ENCODE measurements at regions not wholly inside any gene's neighbourhood (a gene's known extent, or its start where the extent isn't known, plus 50 kb on each side); places are given as distances from the start of the nearest gene placed in this dataset.
A peak's percentile ranks its signal among the peaks of the same experiment; 100 is the strongest.

- peaks cover 5% of the 10 kb centered on the region for H3K4me1 Mint-ChIP-seq
- H3K4me3 Mint-ChIP-seq = no peak overlapping the region
- ATAC-seq = no peak
Measured at GRCh38 chr5:171599957-171600612, 180.6 kb downstream of the FGF18 start.

GRCh38 chr5:171600741-171601265, 181.4 kb downstream of the FGF18 start:
- peak; percentile 42 for ATAC-seq
- no peaks in the 10 kb centered on the region for H3K36me3 Mint-ChIP-seq
- H3K4me1 Mint-ChIP-seq = peaks cover 5% of the 10 kb centered on the region
- H3K4me3 Mint-ChIP-seq = no peak overlapping the region
- H3K9me3 Mint-ChIP-seq = peaks cover 6% of the 10 kb centered on the region
- no peak overlapping the region for H3K27ac Mint-ChIP-seq
- peaks cover 43% of the 10 kb centered on the region for H3K27me3 Mint-ChIP-seq

More at GRCh38 chr5:171599957-171600612, 180.6 kb downstream of the FGF18 start:
- Mint-ChIP-seq H3K36me3 (no peaks in the 10 kb centered on the region), H3K27me3 (peaks cover 42% of the 10 kb centered on the region), H3K27ac (no peak overlapping the region), H3K9me3 (peaks cover 6% of the 10 kb centered on the region)

GRCh38 chr5:171601266-171601881, 181.9 kb downstream of the FGF18 start:
- ATAC-seq = peak; percentile 53
- peaks cover 5% of the 10 kb centered on the region for H3K4me1 Mint-ChIP-seq

GRCh38 chr5:171603591-171603990, 182.0 kb upstream of the SMIM23 start:
- Mint-ChIP-seq H3K27me3 (peaks cover 41% of the 10 kb centered on the region), H3K36me3 (no peaks in the 10 kb centered on the region), H3K27ac (no peak overlapping the region), H3K9me3 (peaks cover 14% of the 10 kb centered on the region), H3K4me1 (peaks cover 5% of the 10 kb centered on the region), H3K4me3 (no peak overlapping the region)
- no peak for ATAC-seq

More at GRCh38 chr5:171601266-171601881, 181.9 kb downstream of the FGF18 start:
- Mint-ChIP-seq H3K27me3 (peaks cover 48% of the 10 kb centered on the region), H3K4me3 (no peak overlapping the region), H3K36me3 (no peaks in the 10 kb centered on the region), H3K9me3 (peaks cover 7% of the 10 kb centered on the region), H3K27ac (no peak overlapping the region)

GRCh38 chr5:171604195-171604594, 181.4 kb upstream of the SMIM23 start:
- Mint-ChIP-seq H3K36me3 (no peaks in the 10 kb centered on the region), H3K27me3 (peaks cover 42% of the 10 kb centered on the region), H3K27ac (no peak overlapping the region), H3K4me1 (peaks cover 5% of the 10 kb centered on the region), H3K4me3 (no peak overlapping the region), H3K9me3 (peaks cover 11% of the 10 kb centered on the region)
- no peak for ATAC-seq

- no peak overlapping the region for H3K4me3 Mint-ChIP-seq
- peaks cover 55% of the 10 kb centered on the region for H3K27me3 Mint-ChIP-seq
- no peaks in the 10 kb centered on the region for H3K36me3 Mint-ChIP-seq
- peaks cover 14% of the 10 kb centered on the region for H3K9me3 Mint-ChIP-seq
- no peaks in the 10 kb centered on the region for H3K4me1 Mint-ChIP-seq
- no peak overlapping the region for H3K27ac Mint-ChIP-seq
- no peak for ATAC-seq
Measured at GRCh38 chr5:171606414-171607024, 179.1 kb upstream of the SMIM23 start.

GRCh38 chr5:171607863-171608262, 177.8 kb upstream of the SMIM23 start:
- Mint-ChIP-seq H3K27ac (no peak overlapping the region), H3K4me3 (no peak overlapping the region), H3K27me3 (peaks cover 60% of the 10 kb centered on the region), H3K4me1 (no peaks in the 10 kb centered on the region), H3K9me3 (peaks cover 14% of the 10 kb centered on the region), H3K36me3 (no peaks in the 10 kb centered on the region)
- ATAC-seq = no peak

- no peaks in the 10 kb centered on the region for H3K36me3 Mint-ChIP-seq
Measured at GRCh38 chr5:171609806-171610452, 175.7 kb upstream of the SMIM23 start.

GRCh38 chr5:171610686-171611085, 174.9 kb upstream of the SMIM23 start:
- no peaks in the 10 kb centered on the region for H3K36me3 Mint-ChIP-seq
- H3K27ac Mint-ChIP-seq = no peak overlapping the region
- no peak overlapping the region for H3K4me3 Mint-ChIP-seq
- peaks cover 14% of the 10 kb centered on the region for H3K9me3 Mint-ChIP-seq
- H3K27me3 Mint-ChIP-seq = peaks cover 48% of the 10 kb centered on the region
- ATAC-seq = no peak
- H3K4me1 Mint-ChIP-seq = no peaks in the 10 kb centered on the region

More at GRCh38 chr5:171609806-171610452, 175.7 kb upstream of the SMIM23 start:
- Mint-ChIP-seq H3K27me3 (peaks cover 50% of the 10 kb centered on the region), H3K4me3 (no peak overlapping the region), H3K27ac (no peak overlapping the region), H3K9me3 (peaks cover 14% of the 10 kb centered on the region), H3K4me1 (no peaks in the 10 kb centered on the region)
- no peak for ATAC-seq

GRCh38 chr5:171612749-171613148, 172.9 kb upstream of the SMIM23 start:
- H3K36me3 Mint-ChIP-seq = no peaks in the 10 kb centered on the region
- no peak for ATAC-seq
- H3K4me1 Mint-ChIP-seq = no peaks in the 10 kb centered on the region
- H3K4me3 Mint-ChIP-seq = no peak overlapping the region
- peaks cover 3% of the 10 kb centered on the region for H3K9me3 Mint-ChIP-seq
- peaks cover 29% of the 10 kb centered on the region for H3K27me3 Mint-ChIP-seq
- H3K27ac Mint-ChIP-seq = no peak overlapping the region

GRCh38 chr5:171614511-171614910, 171.1 kb upstream of the SMIM23 start:
- no peak overlapping the region for H3K27ac Mint-ChIP-seq
- peaks cover 19% of the 10 kb centered on the region for H3K27me3 Mint-ChIP-seq
- ATAC-seq = no peak
- H3K9me3 Mint-ChIP-seq = peaks cover 3% of the 10 kb centered on the region
- no peak overlapping the region for H3K4me3 Mint-ChIP-seq
- no peaks in the 10 kb centered on the region for H3K36me3 Mint-ChIP-seq
- no peaks in the 10 kb centered on the region for H3K4me1 Mint-ChIP-seq

GRCh38 chr5:171614971-171615653, 170.5 kb upstream of the SMIM23 start:
- peaks cover 14% of the 10 kb centered on the region for H3K27me3 Mint-ChIP-seq
- H3K27ac Mint-ChIP-seq = no peak overlapping the region
- no peaks in the 10 kb centered on the region for H3K4me1 Mint-ChIP-seq
- no peak for ATAC-seq
- H3K9me3 Mint-ChIP-seq = peaks cover 3% of the 10 kb centered on the region
- no peaks in the 10 kb centered on the region for H3K36me3 Mint-ChIP-seq
- H3K4me3 Mint-ChIP-seq = no peak overlapping the region

GRCh38 chr5:171615705-171616640, 169.6 kb upstream of the SMIM23 start:
- Mint-ChIP-seq H3K4me3 (no peak overlapping the region), H3K27me3 (peaks cover 8% of the 10 kb centered on the region), H3K9me3 (peaks cover 3% of the 10 kb centered on the region), H3K4me1 (no peaks in the 10 kb centered on the region), H3K36me3 (no peaks in the 10 kb centered on the region), H3K27ac (no peak overlapping the region)
- ATAC-seq = no peak

- peaks cover 7% of the 10 kb centered on the region for H3K9me3 Mint-ChIP-seq
- H3K4me1 Mint-ChIP-seq = no peaks in the 10 kb centered on the region
- no peak for ATAC-seq
- H3K36me3 Mint-ChIP-seq = no peaks in the 10 kb centered on the region
- no peak overlapping the region for H3K4me3 Mint-ChIP-seq
- H3K27ac Mint-ChIP-seq = no peak overlapping the region
- H3K27me3 Mint-ChIP-seq = peaks cover 8% of the 10 kb centered on the region
Measured at GRCh38 chr5:171617266-171617665, 168.4 kb upstream of the SMIM23 start.
